ENCODE measurements at regions not wholly inside any gene's neighbourhood (a gene's known extent, or its start where the extent isn't known, plus 50 kb on each side); places are given as distances from the start of the nearest gene placed in this dataset.

GRCh38 chr16:9567666-9568065 is 476.2 kb downstream of the HAPSTR1 start:
- ATAC-seq, result no peak

GRCh38 chr16:9568261-9568660 is 476.8 kb downstream of the HAPSTR1 start:
- Histone ChIP-seq H2AFZ (ENCODE audit: low read depth, low read length) (no peak overlapping the region), H3K79me2 (ENCODE audit: control insufficient read depth, insufficient read depth, low read length) (no peaks in the 10 kb centered on the region), H3K9ac (ENCODE audit: insufficient read depth in 1 of 2, low read depth in 2 of 2, low read length in 2 of 2) (no peak overlapping the region), H3K36me3 (ENCODE audit: control insufficient read depth, insufficient read depth, low read length) (no peaks in the 10 kb centered on the region), H3K27ac (ENCODE audit: extremely low read depth, low read depth, low read length) (no peak overlapping the region), H3K4me3 (no peak overlapping the region), H4K20me1 (replicated peaks; ENCODE audit: control insufficient read depth, insufficient read depth, low read length) (no peaks in the 10 kb centered on the region), H3K4me1 (replicated peaks in 1 of 2; ENCODE audit: control insufficient read depth in 2 of 2, insufficient read depth in 2 of 2, low read length in 2 of 2) (no peaks in the 10 kb centered on the region), H3K9me3 (replicated peaks; ENCODE audit: control insufficient read depth, insufficient read depth, low read depth, low read length) (no peaks in the 10 kb centered on the region), H3K27me3 (ENCODE audit: control insufficient read depth in 2 of 2, insufficient read depth in 2 of 2, low read length in 2 of 2) (peaks cover 0 to 13% of the 10 kb centered on the region in 2 experiments; a peak in 2 of 5 replicates), H3K4me2 (ENCODE audit: insufficient read depth, low read length) (no peak overlapping the region), H3K9me1 (ENCODE audit: control insufficient read depth, insufficient read depth, low read length) (no peaks in the 10 kb centered on the region)
- BruUV-seq (replicated peaks), result no TSS peak
- WGBS (ENCODE audit: insufficient coverage, low coverage, missing lambda C conversion rate), result 3% methylated on average over 2 of the region's 2 CpGs
- no peak for DNase-seq (ENCODE audit: extremely low read depth in 1 of 4, low spot score in 3 of 4)
- CTCF ChIA-PET (ENCODE audit: low intra/inter-chr PET ratio), result no interaction called here
- in situ Hi-C loops (cut with MboI) (no loop called here), intact Hi-C loops (cut with micrococcal nuclease) (no loop called here)
- POLR2A ChIA-PET, result interaction anchor here (0.9 kb wide), 1 partner anchor 677 kb away, joined by 3 read pairs; no protein-coding TSS in a partner anchor
- FAIRE-seq, result no peak
- no peak for ATAC-seq
- TF ChIP-seq ZNF766 (CRISPR knock-in tag; conservative IDR thresholded peaks at IDR 0.05), result no peak
- TF ChIP-seq TFE3 (CRISPR knock-in tag; IDR thresholded peaks at IDR 0.05), result no peak
- TF ChIP-seq PHF21A (IDR thresholded peaks at IDR 0.05; ENCODE audit: borderline replicate concordance, low read depth), result no peak
- no peak for TF ChIP-seq ZNF57 (CRISPR knock-in tag; IDR thresholded peaks at IDR 0.05)
- TF ChIP-seq MCM5 (IDR thresholded peaks at IDR 0.05; ENCODE audit: low read depth), result no peak
- TF ChIP-seq PTTG1 (tag; IDR thresholded peaks at IDR 0.05; ENCODE audit: low read depth), result no peak
- no peak for TF ChIP-seq SETDB1 (IDR thresholded peaks at IDR 0.05; ENCODE audit: low read length)
- TF ChIP-seq ZNF408 (CRISPR knock-in tag; IDR thresholded peaks at IDR 0.05; ENCODE audit: low read depth), result no peak
- no peak for TF ChIP-seq HSF4 (CRISPR knock-in tag; IDR thresholded peaks at IDR 0.05; ENCODE audit: borderline replicate concordance)
- TF ChIP-seq YY1 (IDR thresholded peaks at IDR 0.05; ENCODE audit: borderline replicate concordance in 1 of 3, control insufficient read depth in 1 of 3, extremely low read depth in 1 of 3, insufficient read depth in 3 of 3, insufficient read length in 1 of 3, insufficient replicate concordance in 2 of 3, low read depth in 1 of 3, low read length in 2 of 3), result no peak
- no peak for TF ChIP-seq ZNF212 (CRISPR knock-in tag; IDR thresholded peaks at IDR 0.05)

More at GRCh38 chr16:9567666-9568065, 476.2 kb downstream of the HAPSTR1 start:
- FAIRE-seq, result no peak
- no peaks in the 10 kb centered on the region for H3K4me1 ChIP-seq (replicated peaks in 1 of 2; ENCODE audit: control insufficient read depth in 2 of 2, insufficient read depth in 2 of 2, low read length in 2 of 2)
- H3K36me3 ChIP-seq (ENCODE audit: control insufficient read depth, insufficient read depth, low read length), result no peaks in the 10 kb centered on the region
- WGBS (ENCODE audit: insufficient coverage, low coverage, missing lambda C conversion rate), result under 1% methylated on average over 7 of the region's 7 CpGs
- no peak overlapping the region for H2AFZ ChIP-seq (ENCODE audit: low read depth, low read length)
- TF ChIP-seq MEIS2 (IDR thresholded peaks at IDR 0.05; ENCODE audit: partially characterized antibody) (peak; percentile 31), ZNF655 (CRISPR knock-in tag; IDR thresholded peaks at IDR 0.05) (no peak)
- H3K4me2 ChIP-seq (ENCODE audit: insufficient read depth, low read length), result no peak overlapping the region
- no peaks in the 10 kb centered on the region for H3K9me1 ChIP-seq (ENCODE audit: control insufficient read depth, insufficient read depth, low read length)
- H3K27me3 ChIP-seq (ENCODE audit: control insufficient read depth in 2 of 2, insufficient read depth in 2 of 2, low read length in 2 of 2), result peaks cover 0 to 13% of the 10 kb centered on the region in 2 experiments; a peak in 2 of 5 replicates
- no peak overlapping the region for H3K27ac ChIP-seq (ENCODE audit: extremely low read depth, low read depth, low read length)
- ChIA-PET POLR2A (interaction anchor here (0.9 kb wide), 1 partner anchor 677 kb away, joined by 3 read pairs; no protein-coding TSS in a partner anchor), CTCF (ENCODE audit: low intra/inter-chr PET ratio) (no interaction called here)
- H3K9me3 ChIP-seq (replicated peaks; ENCODE audit: control insufficient read depth, insufficient read depth, low read depth, low read length), result no peaks in the 10 kb centered on the region
- intact Hi-C loops (cut with micrococcal nuclease), result no loop called here
- no TSS peak for BruUV-seq (replicated peaks)
- no peak overlapping the region for H3K4me3 ChIP-seq
- no peaks in the 10 kb centered on the region for H4K20me1 ChIP-seq (replicated peaks; ENCODE audit: control insufficient read depth, insufficient read depth, low read length)
- no peak overlapping the region for H3K9ac ChIP-seq (ENCODE audit: insufficient read depth in 1 of 2, low read depth in 2 of 2, low read length in 2 of 2)
- in situ Hi-C loops (cut with MboI), result no loop called here
- DNase-seq (ENCODE audit: extremely low read depth in 1 of 4, low spot score in 3 of 4), result no peak
- no peaks in the 10 kb centered on the region for H3K79me2 ChIP-seq (ENCODE audit: control insufficient read depth, insufficient read depth, low read length)
